Gastrocnemius medialis (tissue), 4 donors: ENCODE measurements at regions not wholly inside any gene's neighbourhood (a gene's known extent, or its start where the extent isn't known, plus 50 kb on each side); places are given as distances from the start of the nearest gene placed in this dataset.

Experiments used
- ATAC-seq, 2 donors: fragments of 150-250 bp; one replicate each; pipeline ENCODE4 v1.9.1; 2016
- DNase-seq, 2 donors: peaks; one replicate each; pipeline ENCODE4 v3.0.0-alpha.2; 2019
- H3K27ac ChIP-seq, 4 donors: fragments of 200-600 bp; sonication (generic); 1 replicate in 1 of 4; 2 replicates in 3 of 4; pipeline ENCODE4 v1.5.1; 2016 to 2018; ENCODE audit warnings: mild to moderate bottlenecking in 2 of 4, moderate library complexity in 1 of 4
- H3K27me3 ChIP-seq, 3 donors: fragments of 200-600 bp; sonication (generic) in 2 of 3; 1 replicate in 1 of 3; 2 replicates in 2 of 3; pipeline versions ENCODE4 v1.5.1 to v1.6.0; 2016 to 2019; ENCODE audit warnings: mild to moderate bottlenecking in 1 of 3, moderate library complexity in 1 of 3
- H3K36me3 ChIP-seq, 2 donors: fragments of 200-600 bp; sonication (generic) in 1 of 2; one replicate each; pipeline ENCODE4 v1.5.1; 2017 to 2018
- H3K4me1 ChIP-seq, 2 donors: fragments of 200-600 bp; sonication (generic) in 1 of 2; one replicate each; pipeline ENCODE4 v1.5.1; 2016 to 2017; ENCODE audit warnings: mild to moderate bottlenecking in 2 of 2
- H3K4me3 ChIP-seq, 4 donors: fragments of 200-600 bp; sonication (generic) in 3 of 4; 1 replicate in 1 of 4; 2 replicates in 3 of 4; pipeline ENCODE4 v1.5.1; 2016 to 2019; ENCODE audit warnings: mild to moderate bottlenecking in 2 of 4
- H3K9me3 ChIP-seq, 3 donors: fragments of 200-600 bp; sonication (generic) in 2 of 3; 1 replicate in 1 of 3; 2 replicates in 2 of 3; pipeline ENCODE4 v1.5.1; 2016 to 2019
- CTCF ChIP-seq, 5 experiments: fragments of 450-650 bp in 3 of 5; fragments of 200-600 bp in 2 of 5; sonication (generic) in 2 of 5; IDR thresholded peaks in 4 of 5; conservative IDR thresholded peaks in 1 of 5; 1 replicate in 4 of 5; 2 replicates in 1 of 5; pipeline ENCODE4 v1.5.1; 2016 to 2019; ENCODE audit warnings: antibody characterized with exemption in 5 of 5, mild to moderate bottlenecking in 3 of 5, moderate library complexity in 3 of 5
- POLR2A ChIP-seq, 2 donors: fragments of 450-650 bp; IDR thresholded peaks; one replicate each; pipeline ENCODE4 v1.6.1; 2017; ENCODE audit warnings: antibody characterized with exemption in 2 of 2, mild to moderate bottlenecking in 2 of 2, moderate library complexity in 2 of 2
- in situ Hi-C, 4 donors: fragments of 200-750 bp; cut with MboI; loops; one replicate each; pipeline versions ENCODE4 v1.15.0 to v1.8.0; 2017; ENCODE audit warnings: low sequenced_read_pairs in 4 of 4
- intact Hi-C: fragments of 100-400 bp; cut with DNase I; formaldehyde crosslinking; loops from one replicate; pipeline ENCODE4 v1.15.1; 2023; ENCODE audit warnings: low total_unique reads

DNA sequence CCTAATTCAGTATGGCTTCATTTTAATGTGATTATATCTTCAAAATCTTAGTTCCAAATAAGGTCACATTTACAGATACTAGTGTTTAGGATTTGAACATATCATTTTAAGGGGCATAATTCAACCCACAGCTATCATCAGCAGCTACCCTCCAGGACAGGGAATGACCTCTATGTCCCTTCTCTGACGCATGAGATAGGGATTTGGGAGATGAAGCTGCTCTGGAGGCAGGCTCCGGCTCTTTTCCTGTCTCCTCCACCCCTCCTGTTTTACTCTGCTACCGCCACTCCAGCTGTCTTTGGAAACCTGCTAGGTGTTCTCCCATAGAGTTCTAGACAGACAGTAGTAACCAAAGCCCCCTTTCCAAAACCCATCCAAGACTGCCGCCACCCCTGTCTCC, 119.2 kb downstream of the CARTPT start:
- intact Hi-C loops: no loop called here
- ATAC-seq: no peak
- no peak for DNase-seq
- TF ChIP-seq CTCF (IDR thresholded peaks at IDR 0.05 in 4 of 5, conservative IDR thresholded peaks at IDR 0.05 in 1 of 5) (no peak), POLR2A (IDR thresholded peaks at IDR 0.05) (no peak)
- Histone ChIP-seq H3K4me3 (no peak overlapping the region), H3K4me1 (no peaks in the 10 kb centered on the region), H3K9me3 (no peaks in the 10 kb centered on the region), H3K27ac (no peak overlapping the region), H3K27me3 (no peaks in the 10 kb centered on the region), H3K36me3 (no peaks in the 10 kb centered on the region)
- in situ Hi-C loops: no loop called here

DNA sequence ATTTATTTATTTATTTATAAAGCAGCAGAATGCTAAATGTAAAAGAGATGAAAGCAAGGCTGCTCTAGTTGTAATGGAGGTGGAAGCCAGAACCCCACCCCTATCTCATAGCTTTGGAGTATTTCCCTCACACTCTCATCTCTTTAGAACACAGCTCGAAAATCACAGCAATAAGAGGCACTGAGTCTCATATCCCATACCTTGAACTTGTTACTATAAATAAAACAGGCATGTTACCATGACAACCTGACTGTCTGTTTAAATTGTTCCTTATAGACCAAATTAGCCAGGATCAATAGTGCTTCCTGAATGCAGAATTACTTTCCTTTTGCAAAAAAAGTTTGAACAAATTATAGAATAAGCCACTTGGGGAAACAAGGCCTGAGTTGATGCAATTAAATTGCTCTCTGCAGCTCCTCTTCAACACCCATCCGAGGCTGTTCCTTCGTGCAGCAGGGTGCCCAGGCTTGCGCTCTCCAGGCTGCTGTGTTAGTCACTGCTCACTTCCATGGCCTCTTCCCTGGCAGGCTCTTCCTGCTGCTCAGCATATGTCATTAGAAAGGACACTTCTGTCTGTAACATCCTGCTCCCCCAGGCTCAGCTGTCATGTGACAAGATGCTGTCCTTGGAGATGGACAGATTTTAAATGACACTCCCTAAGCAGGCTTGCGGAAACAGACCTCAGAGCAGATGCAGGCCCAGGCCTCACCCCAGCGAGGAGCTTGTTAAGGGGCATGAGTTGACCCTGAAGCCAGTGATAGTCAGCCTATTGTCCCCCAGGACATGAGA, 120.2 kb downstream of the CARTPT start:
- Histone ChIP-seq H3K4me1 (no peaks in the 10 kb centered on the region), H3K27ac (no peak overlapping the region), H3K36me3 (no peaks in the 10 kb centered on the region), H3K9me3 (no peaks in the 10 kb centered on the region), H3K27me3 (no peaks in the 10 kb centered on the region), H3K4me3 (no peak overlapping the region)
- ATAC-seq (no peak), DNase-seq (no peak)
- in situ Hi-C loops: no loop called here
- TF ChIP-seq CTCF (IDR thresholded peaks at IDR 0.05 in 4 of 5, conservative IDR thresholded peaks at IDR 0.05 in 1 of 5): no peak
- no peak for TF ChIP-seq POLR2A (IDR thresholded peaks at IDR 0.05)
- intact Hi-C loops: no loop called here

DNA sequence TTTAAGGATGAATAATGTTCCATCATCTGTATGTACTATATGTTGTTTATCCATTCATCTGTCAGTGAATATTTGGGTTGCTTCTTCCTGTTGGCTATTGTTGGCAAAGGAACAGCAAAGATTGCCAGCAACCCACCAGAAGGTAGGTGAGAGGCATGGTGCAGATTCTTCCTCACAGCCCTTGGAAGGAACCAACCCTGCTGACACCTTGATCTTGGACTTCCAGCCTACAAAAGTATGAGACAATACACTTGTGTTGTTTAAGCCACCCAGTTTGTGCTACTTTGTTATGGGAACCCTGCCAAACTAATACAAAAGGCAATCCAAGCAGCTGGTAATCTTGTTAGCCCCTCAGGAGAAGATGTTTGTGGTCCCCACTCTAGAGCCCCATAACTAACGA, 122.0 kb downstream of the CARTPT start:
- Histone ChIP-seq H3K4me1 (no peaks in the 10 kb centered on the region), H3K27me3 (no peaks in the 10 kb centered on the region), H3K27ac (no peak overlapping the region), H3K4me3 (no peak overlapping the region), H3K36me3 (no peaks in the 10 kb centered on the region), H3K9me3 (no peaks in the 10 kb centered on the region)
- in situ Hi-C loops (no loop called here), intact Hi-C loops (no loop called here)
- DNase-seq: no peak
- ATAC-seq: no peak
- TF ChIP-seq CTCF (IDR thresholded peaks at IDR 0.05 in 4 of 5, conservative IDR thresholded peaks at IDR 0.05 in 1 of 5): no peak
- TF ChIP-seq POLR2A (IDR thresholded peaks at IDR 0.05): no peak

DNA sequence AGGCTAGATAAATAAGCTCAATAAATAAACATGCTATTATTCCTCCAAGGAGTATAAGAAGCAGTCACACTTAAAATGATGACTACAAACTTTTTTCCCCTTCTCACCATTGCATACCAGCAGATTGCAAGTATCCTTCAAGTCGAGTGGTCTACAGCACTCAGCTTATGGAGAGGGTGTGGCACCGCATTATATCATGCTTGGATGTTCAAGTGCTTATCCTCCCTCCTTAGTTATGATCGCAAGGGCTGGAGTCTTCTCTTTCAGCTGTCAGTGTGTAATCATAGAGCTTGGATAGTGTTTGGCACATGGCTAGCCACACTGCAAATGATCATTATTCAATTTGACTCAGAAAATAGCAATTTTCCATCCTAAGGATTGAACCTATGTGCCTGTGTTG, 124.0 kb downstream of the CARTPT start:
- H3K36me3 ChIP-seq: no peaks in the 10 kb centered on the region
- in situ Hi-C loops (no loop called here), intact Hi-C loops (no loop called here)
- ATAC-seq (no peak), DNase-seq (no peak)
- no peaks in the 10 kb centered on the region for H3K9me3 ChIP-seq
- no peaks in the 10 kb centered on the region for H3K4me1 ChIP-seq
- no peak overlapping the region for H3K27ac ChIP-seq
- H3K27me3 ChIP-seq: no peaks in the 10 kb centered on the region
- TF ChIP-seq CTCF (IDR thresholded peaks at IDR 0.05 in 4 of 5, conservative IDR thresholded peaks at IDR 0.05 in 1 of 5) (no peak), POLR2A (IDR thresholded peaks at IDR 0.05) (no peak)
- H3K4me3 ChIP-seq: no peak overlapping the region

GRCh38 chr5:71844862-71845261, 125.8 kb downstream of the CARTPT start:
- no peak for ATAC-seq
- no peak for TF ChIP-seq CTCF (IDR thresholded peaks at IDR 0.05 in 4 of 5, conservative IDR thresholded peaks at IDR 0.05 in 1 of 5)
- TF ChIP-seq POLR2A (IDR thresholded peaks at IDR 0.05): no peak
- DNase-seq: no peak
- no peaks in the 10 kb centered on the region for H3K4me1 ChIP-seq
- no peak overlapping the region for H3K4me3 ChIP-seq
- no peaks in the 10 kb centered on the region for H3K9me3 ChIP-seq
- H3K27ac ChIP-seq: no peak overlapping the region
- intact Hi-C loops (no loop called here), in situ Hi-C loops (no loop called here)
- no peaks in the 10 kb centered on the region for H3K27me3 ChIP-seq
- no peaks in the 10 kb centered on the region for H3K36me3 ChIP-seq
